Neutrophil (primary cell): ENCODE measurements at regions not wholly inside any gene's neighbourhood (a gene's known extent, or its start where the extent isn't known, plus 50 kb on each side); places are given as distances from the start of the nearest gene placed in this dataset.

ENCODE experiments used
- H3K27ac ChIP-seq: fragments of 200-600 bp; sonication (generic); 2 replicates; pipeline ENCODE4 v1.5.1; 2016; ENCODE audit warnings: mild to moderate bottlenecking, moderate library complexity
- H3K27me3 ChIP-seq: fragments of 200-600 bp; sonication (generic); 2 replicates; pipeline ENCODE4 v1.6.0; 2016; ENCODE audit warnings: mild to moderate bottlenecking
- H3K36me3 ChIP-seq: fragments of 200-600 bp; sonication (generic); 2 replicates; pipeline ENCODE4 v1.5.1; 2017
- H3K4me1 ChIP-seq, 2 experiments: fragments of 200-600 bp in 1 of 2; sonication (generic) in 1 of 2; 1 replicate in 1 of 2; 2 replicates in 1 of 2; pipeline versions ENCODE4 v1.5.1 to v1.6.1; 2013 to 2016; ENCODE audit warnings: low read depth in 1 of 2, low read length in 1 of 2, mild to moderate bottlenecking in 1 of 2, moderate library complexity in 1 of 2; ENCODE audit not compliant: control insufficient read depth in 1 of 2, insufficient read depth in 1 of 2
- H3K4me3 ChIP-seq, 2 experiments: fragments of 200-600 bp in 1 of 2; sonication (generic) in 1 of 2; 1 replicate in 1 of 2; 2 replicates in 1 of 2; pipeline ENCODE4 v1.5.1; 2013 to 2016; ENCODE audit warnings: low read depth in 1 of 2, low read length in 1 of 2, mild to moderate bottlenecking in 1 of 2, moderate library complexity in 1 of 2
- H3K9me3 ChIP-seq: fragments of 200-600 bp; sonication (generic); 2 replicates; pipeline ENCODE4 v1.5.1; 2016
- CTCF ChIP-seq: fragments of 200-600 bp; sonication (generic); IDR thresholded peaks from 2 replicates; pipeline ENCODE4 v1.5.1; 2016; ENCODE audit warnings: antibody characterized with exemption

GRCh38 chr16:35692824-35693223 lies 2233.4 kb downstream of the TP53TG3F start:
- Histone ChIP-seq H3K27ac (no peak overlapping the region), H3K9me3 (no peaks in the 10 kb centered on the region), H3K4me1 (no peaks in the 10 kb centered on the region), H3K27me3 (no peaks in the 10 kb centered on the region), H3K4me3 (no peak overlapping the region), H3K36me3 (no peaks in the 10 kb centered on the region)
- TF ChIP-seq CTCF, result no peak

GRCh38 chr16:35706901-35707300 lies 2247.5 kb downstream of the TP53TG3F start:
- Histone ChIP-seq H3K9me3 (no peaks in the 10 kb centered on the region), H3K4me3 (no peak overlapping the region)
- no peak for TF ChIP-seq CTCF

GRCh38 chr16:35711435-35711834 lies 2252.0 kb downstream of the TP53TG3F start:
- no peak for TF ChIP-seq CTCF
- H3K9me3 ChIP-seq, result no peaks in the 10 kb centered on the region
- no peaks in the 10 kb centered on the region for H3K27me3 ChIP-seq
- no peak overlapping the region for H3K4me3 ChIP-seq
- no peaks in the 10 kb centered on the region for H3K4me1 ChIP-seq
- no peak overlapping the region for H3K27ac ChIP-seq
- no peaks in the 10 kb centered on the region for H3K36me3 ChIP-seq

More at GRCh38 chr16:35706901-35707300, 2247.5 kb downstream of the TP53TG3F start:
- no peak overlapping the region for H3K27ac ChIP-seq
- H3K27me3 ChIP-seq, result no peaks in the 10 kb centered on the region
- H3K36me3 ChIP-seq, result no peaks in the 10 kb centered on the region
- no peaks in the 10 kb centered on the region for H3K4me1 ChIP-seq

- Histone ChIP-seq H3K4me3 (no peak overlapping the region), H3K27ac (no peak overlapping the region), H3K27me3 (no peaks in the 10 kb centered on the region), H3K4me1 (no peaks in the 10 kb centered on the region), H3K9me3 (no peaks in the 10 kb centered on the region), H3K36me3 (no peaks in the 10 kb centered on the region)
- no peak for TF ChIP-seq CTCF
Observed at GRCh38 chr16:35711958-35712357, 2252.5 kb downstream of the TP53TG3F start.

GRCh38 chr16:35713762-35714650 lies 2254.6 kb downstream of the TP53TG3F start:
- Histone ChIP-seq H3K27me3 (no peaks in the 10 kb centered on the region), H3K9me3 (no peaks in the 10 kb centered on the region)

More at GRCh38 chr16:35713762-35714650, 2254.6 kb downstream of the TP53TG3F start:
- Histone ChIP-seq H3K4me1 (no peaks in the 10 kb centered on the region), H3K36me3 (no peaks in the 10 kb centered on the region), H3K4me3 (no peak overlapping the region), H3K27ac (no peak overlapping the region)
- no peak for TF ChIP-seq CTCF
